Mesendoderm (in vitro differentiated cells): ENCODE measurements at regions not wholly inside any gene's neighbourhood (a gene's known extent, or its start where the extent isn't known, plus 50 kb on each side); places are given as distances from the start of the nearest gene placed in this dataset.
"Not testable (repeated sequence)": the region's sequence is repeated elsewhere in the genome, so short reads cannot be mapped to it uniquely, and the experiment has no call there.

ENCODE experiments used
- DNase-seq: peaks from one replicate; pipeline ENCODE4 v3.0.0; 2013
- H2AK5ac ChIP-seq: 2 replicates; pipeline ENCODE4 v1.6.1; 2013; ENCODE audit warnings: low read length, inconsistent platforms
- H2BK120ac ChIP-seq: 2 replicates; pipeline ENCODE4 v1.6.1; 2013; ENCODE audit warnings: low read depth, mild to moderate bottlenecking, low read length, moderate library complexity, mixed read lengths
- H2BK15ac ChIP-seq: replicated peaks from 2 replicates; pipeline ENCODE4 v1.6.1; 2013; ENCODE audit warnings: low read depth, mild to moderate bottlenecking, moderate library complexity
- H2BK5ac ChIP-seq: 2 replicates; pipeline ENCODE4 v1.6.1; 2013; ENCODE audit warnings: low read length, inconsistent platforms
- H3K18ac ChIP-seq: 2 replicates; pipeline ENCODE4 v1.6.1; 2013; ENCODE audit warnings: mild to moderate bottlenecking, low read length, mixed read lengths
- H3K23ac ChIP-seq: one replicate; pipeline ENCODE4 v1.6.1; 2013; ENCODE audit warnings: low read length
- H3K27ac ChIP-seq: 2 replicates; pipeline ENCODE4 v1.5.1; 2013; ENCODE audit warnings: low read depth, mild to moderate bottlenecking, inconsistent platforms, low read length, moderate library complexity
- H3K27me3 ChIP-seq: 2 replicates; pipeline ENCODE4 v1.6.1; 2013; ENCODE audit warnings: low read length, control low read depth, mild to moderate bottlenecking, inconsistent platforms; ENCODE audit not compliant: insufficient read depth, poor library complexity
- H3K36me3 ChIP-seq: 2 replicates; pipeline ENCODE4 v1.6.1; 2013; ENCODE audit warnings: low read length, inconsistent platforms; ENCODE audit not compliant: control insufficient read depth, insufficient read depth
- H3K4ac ChIP-seq: one replicate; pipeline ENCODE4 v1.6.1; 2013; ENCODE audit warnings: low read depth, mild to moderate bottlenecking, low read length, moderate library complexity
- H3K4me1 ChIP-seq: 2 replicates; pipeline ENCODE4 v1.6.1; 2013; ENCODE audit warnings: low read depth, low read length, inconsistent platforms; ENCODE audit not compliant: control insufficient read depth
- H3K4me2 ChIP-seq: 2 replicates; pipeline ENCODE4 v1.6.1; 2013; ENCODE audit warnings: low read length
- H3K4me3 ChIP-seq: 2 replicates; pipeline ENCODE4 v1.5.1; 2013; ENCODE audit warnings: mild to moderate bottlenecking, low read length
- H3K56ac ChIP-seq: one replicate; pipeline ENCODE4 v1.6.1; 2013; ENCODE audit warnings: low read length
- H3K79me1 ChIP-seq: 2 replicates; pipeline ENCODE4 v1.6.1; 2013; ENCODE audit warnings: low read length, inconsistent platforms
- H3K79me2 ChIP-seq: 2 replicates; pipeline ENCODE4 v1.6.1; 2013; ENCODE audit warnings: mild to moderate bottlenecking, low read length; ENCODE audit not compliant: control insufficient read depth, insufficient read depth
- H3K9ac ChIP-seq: 2 replicates; pipeline ENCODE4 v1.6.1; 2013; ENCODE audit warnings: low read length, inconsistent platforms
- H4K5ac ChIP-seq: one replicate; pipeline ENCODE4 v1.6.1; 2013; ENCODE audit warnings: low read length
- H4K8ac ChIP-seq: one replicate; pipeline ENCODE4 v1.6.1; 2013; ENCODE audit warnings: low read depth, mild to moderate bottlenecking, control low read depth, low read length, moderate library complexity
- WGBS: extraction: QIAGEN DNeasy Blood & Tissue Kit; methylation state at CpG from one replicate; pipeline ENCODE4 v1.1.7; 2013; ENCODE audit warnings: low lambda C conversion rate, missing lambda C conversion rate; ENCODE audit not compliant: insufficient coverage; ENCODE audit errors: extremely low coverage; 5-methylcytosine and 5-hydroxymethylcytosine counted together

DNA sequence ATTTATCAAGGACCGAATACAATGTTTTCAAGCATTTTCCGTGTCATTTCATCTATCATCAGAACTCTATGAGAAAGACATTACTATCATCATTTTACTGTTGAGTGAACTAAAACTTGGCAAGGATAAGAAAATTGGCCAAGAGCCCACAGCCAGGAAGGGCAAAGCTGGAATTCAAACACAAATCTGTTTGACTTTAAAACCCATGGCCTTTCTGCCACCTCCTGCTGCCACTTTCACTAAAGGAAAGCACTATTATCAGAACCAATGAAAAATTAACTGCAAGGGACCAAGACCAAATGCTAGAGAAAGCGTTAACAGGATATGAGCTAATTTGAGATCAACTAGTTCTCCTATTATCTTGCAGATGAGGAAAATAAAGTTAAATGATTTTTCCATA, 2759.2 kb downstream of the ARAP2 start:
- DNase-seq, result no peak
- WGBS, result no CpG with 5 or more reads among the region's 3 CpGs

DNA sequence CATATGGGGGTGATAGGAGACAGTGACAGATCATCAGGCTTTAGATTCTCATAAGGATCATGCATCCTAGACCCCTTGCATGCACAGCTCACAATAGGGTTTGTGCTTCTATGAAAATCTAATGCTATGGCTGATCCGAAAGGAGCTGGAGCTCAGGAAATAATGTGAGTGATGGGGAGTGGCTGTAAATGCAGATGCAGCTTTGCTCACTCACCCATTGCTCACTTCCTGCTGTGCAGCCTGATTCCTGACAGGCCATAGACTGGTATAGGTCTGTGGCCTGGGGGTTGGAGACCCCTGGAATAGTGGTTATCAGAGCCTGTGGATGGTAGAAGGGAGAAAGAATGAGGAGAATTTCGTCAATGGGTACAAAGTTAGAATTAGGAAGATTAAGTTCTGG, 2751.1 kb downstream of the ARAP2 start:
- no peaks in the 10 kb centered on the region for H3K4me1 ChIP-seq
- H3K27ac ChIP-seq, result no peak overlapping the region
- H2BK15ac ChIP-seq, result no peak overlapping the region
- no peak overlapping the region for H3K9ac ChIP-seq
- H3K23ac ChIP-seq, result no peak overlapping the region
- DNase-seq, result no peak
- no peak overlapping the region for H4K5ac ChIP-seq
- H2AK5ac ChIP-seq, result no peak overlapping the region
- H4K8ac ChIP-seq, result no peak overlapping the region
- no peak overlapping the region for H3K56ac ChIP-seq
- H3K4me2 ChIP-seq, result no peak overlapping the region
- H3K36me3 ChIP-seq, result no peaks in the 10 kb centered on the region
- no peaks in the 10 kb centered on the region for H3K79me2 ChIP-seq
- H3K18ac ChIP-seq, result no peak overlapping the region
- H3K4ac ChIP-seq, result no peak overlapping the region
- no peaks in the 10 kb centered on the region for H3K79me1 ChIP-seq
- no peak overlapping the region for H2BK5ac ChIP-seq
- H3K4me3 ChIP-seq, result no peak overlapping the region
- no CpG with 5 or more reads among the region's 2 CpGs for WGBS
- H2BK120ac ChIP-seq, result no peak overlapping the region
- no peaks in the 10 kb centered on the region for H3K27me3 ChIP-seq

More for the DNA sequence above, 2759.2 kb downstream of the ARAP2 start:
- Histone ChIP-seq H2BK5ac (no peak overlapping the region), H4K8ac (no peak overlapping the region), H3K4ac (no peak overlapping the region), H3K79me2 (no peaks in the 10 kb centered on the region), H2BK120ac (no peak overlapping the region), H3K79me1 (no peaks in the 10 kb centered on the region), H2BK15ac (no peak overlapping the region), H3K18ac (no peak overlapping the region), H3K56ac (no peak overlapping the region), H3K4me2 (no peak overlapping the region), H3K27me3 (no peaks in the 10 kb centered on the region), H3K4me3 (no peak overlapping the region), H3K36me3 (no peaks in the 10 kb centered on the region), H3K23ac (no peak overlapping the region), H3K27ac (no peak overlapping the region), H4K5ac (no peak overlapping the region), H2AK5ac (no peak overlapping the region), H3K4me1 (no peaks in the 10 kb centered on the region), H3K9ac (no peak overlapping the region)

DNA sequence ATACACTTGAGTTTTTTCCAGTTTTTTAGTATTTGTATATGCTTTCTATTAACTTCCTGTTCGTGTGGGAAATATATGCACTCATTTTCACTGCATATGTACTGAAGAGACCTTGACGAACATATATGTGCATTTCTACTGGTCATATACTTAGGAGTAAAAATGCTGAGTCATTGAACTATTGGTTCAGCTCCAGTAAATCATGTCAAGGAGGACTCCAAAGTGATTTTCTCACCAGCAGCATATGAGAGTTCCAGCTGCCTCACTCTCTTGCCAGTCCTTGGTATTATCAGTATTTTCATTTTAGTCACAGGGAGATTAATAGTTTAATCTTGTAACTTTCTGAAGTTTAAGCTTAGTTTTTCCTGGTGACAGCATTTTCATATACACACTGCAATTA, 2750.2 kb downstream of the ARAP2 start:
- H2BK120ac ChIP-seq, result no peak overlapping the region
- H3K79me1 ChIP-seq, result no peaks in the 10 kb centered on the region
- no peak overlapping the region for H3K23ac ChIP-seq
- H3K36me3 ChIP-seq, result no peaks in the 10 kb centered on the region
- H3K4ac ChIP-seq, result no peak overlapping the region
- no peak overlapping the region for H3K18ac ChIP-seq
- H3K56ac ChIP-seq, result no peak overlapping the region
- no peak overlapping the region for H3K4me3 ChIP-seq
- DNase-seq, result no peak
- WGBS, result no CpG with 5 or more reads among the region's 2 CpGs
- H3K4me2 ChIP-seq, result no peak overlapping the region
- H3K9ac ChIP-seq, result no peak overlapping the region
- no peaks in the 10 kb centered on the region for H3K4me1 ChIP-seq
- H3K27me3 ChIP-seq, result no peaks in the 10 kb centered on the region
- no peak overlapping the region for H2BK15ac ChIP-seq
- H4K5ac ChIP-seq, result no peak overlapping the region
- H4K8ac ChIP-seq, result no peak overlapping the region
- H2BK5ac ChIP-seq, result no peak overlapping the region
- no peak overlapping the region for H3K27ac ChIP-seq
- H2AK5ac ChIP-seq, result no peak overlapping the region
- no peaks in the 10 kb centered on the region for H3K79me2 ChIP-seq

GRCh38 chr4:33501587-33501986, 2742.7 kb downstream of the ARAP2 start:
- H3K4me2 ChIP-seq, H3K18ac ChIP-seq, H3K79me1 ChIP-seq, H3K27ac ChIP-seq, H3K9ac ChIP-seq, H2BK5ac ChIP-seq, H3K23ac ChIP-seq, H3K4me1 ChIP-seq, H2BK15ac ChIP-seq, H2BK120ac ChIP-seq, H2AK5ac ChIP-seq, DNase-seq, H4K8ac ChIP-seq, H3K36me3 ChIP-seq, H3K4ac ChIP-seq, H3K4me3 ChIP-seq, H3K56ac ChIP-seq, H3K27me3 ChIP-seq, H3K79me2 ChIP-seq, H4K5ac ChIP-seq: not testable (repeated sequence)
- no CpG with 5 or more reads among the region's 6 CpGs for WGBS

DNA sequence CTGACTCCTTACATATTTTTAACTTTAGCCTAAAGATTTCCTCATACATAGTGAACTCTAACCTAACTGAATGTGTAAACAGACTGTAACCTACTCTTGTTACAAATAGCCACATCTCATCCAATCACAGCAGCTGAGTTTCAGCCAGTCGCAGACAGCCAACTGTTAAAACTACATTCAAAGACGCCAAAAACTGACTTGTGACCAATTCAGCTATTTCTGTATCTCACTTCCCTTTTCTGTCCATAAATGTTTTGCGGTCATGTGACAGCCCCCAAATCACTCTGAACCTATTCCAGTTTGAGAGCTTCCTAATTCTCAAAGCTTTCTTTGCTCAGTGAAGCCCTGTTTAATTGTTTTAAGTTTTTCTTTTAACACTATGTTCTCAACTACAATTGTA, 2731.9 kb downstream of the ARAP2 start:
- no peaks in the 10 kb centered on the region for H3K4me1 ChIP-seq
- DNase-seq, result no peak
- no peak overlapping the region for H2BK15ac ChIP-seq
- no peaks in the 10 kb centered on the region for H3K27me3 ChIP-seq
- H3K23ac ChIP-seq, result no peak overlapping the region
- H2AK5ac ChIP-seq, result no peak overlapping the region
- H2BK120ac ChIP-seq, result no peak overlapping the region
- no peaks in the 10 kb centered on the region for H3K36me3 ChIP-seq
- H4K5ac ChIP-seq, result no peak overlapping the region
- H4K8ac ChIP-seq, result no peak overlapping the region
- no peak overlapping the region for H3K9ac ChIP-seq
- H3K4ac ChIP-seq, result no peak overlapping the region
- H3K4me3 ChIP-seq, result no peak overlapping the region
- WGBS, result no CpG with 5 or more reads among the region's 3 CpGs
- no peak overlapping the region for H2BK5ac ChIP-seq
- H3K18ac ChIP-seq, result no peak overlapping the region
- H3K27ac ChIP-seq, result no peak overlapping the region
- no peak overlapping the region for H3K4me2 ChIP-seq
- no peaks in the 10 kb centered on the region for H3K79me2 ChIP-seq
- no peaks in the 10 kb centered on the region for H3K79me1 ChIP-seq
- H3K56ac ChIP-seq, result no peak overlapping the region

GRCh38 chr4:33518856-33519255, 2725.5 kb downstream of the ARAP2 start:
- Histone ChIP-seq H3K4me1 (no peaks in the 10 kb centered on the region), H3K4ac (no peak overlapping the region), H4K5ac (no peak overlapping the region), H3K9ac (no peak overlapping the region), H3K79me2 (no peaks in the 10 kb centered on the region), H3K27me3 (no peaks in the 10 kb centered on the region), H3K4me2 (no peak overlapping the region), H3K79me1 (no peaks in the 10 kb centered on the region), H3K27ac (no peak overlapping the region), H3K4me3 (no peak overlapping the region), H3K36me3 (no peaks in the 10 kb centered on the region), H2BK120ac (no peak overlapping the region), H4K8ac (no peak overlapping the region), H2BK15ac (no peak overlapping the region), H3K56ac (no peak overlapping the region), H3K18ac (no peak overlapping the region), H3K23ac (no peak overlapping the region), H2BK5ac (no peak overlapping the region), H2AK5ac (no peak overlapping the region)
- 100% methylated on average over 1 of the region's 6 CpGs for WGBS
- no peak for DNase-seq
